GM12873 (cell line): ENCODE measurements at regions not wholly inside any gene's neighbourhood (a gene's known extent, or its start where the extent isn't known, plus 50 kb on each side); places are given as distances from the start of the nearest gene placed in this dataset.

Source experiments
- TF ChIP-seq, protein P1 (sequence below): IDR thresholded peaks from 2 replicates; pipeline ENCODE4 v1.5.1; 2012; ENCODE audit warnings: low read depth, mild to moderate bottlenecking, moderate library complexity, low read length, control low read depth; ENCODE audit not compliant: insufficient read depth; ENCODE audit errors: missing control alignments

DNA sequence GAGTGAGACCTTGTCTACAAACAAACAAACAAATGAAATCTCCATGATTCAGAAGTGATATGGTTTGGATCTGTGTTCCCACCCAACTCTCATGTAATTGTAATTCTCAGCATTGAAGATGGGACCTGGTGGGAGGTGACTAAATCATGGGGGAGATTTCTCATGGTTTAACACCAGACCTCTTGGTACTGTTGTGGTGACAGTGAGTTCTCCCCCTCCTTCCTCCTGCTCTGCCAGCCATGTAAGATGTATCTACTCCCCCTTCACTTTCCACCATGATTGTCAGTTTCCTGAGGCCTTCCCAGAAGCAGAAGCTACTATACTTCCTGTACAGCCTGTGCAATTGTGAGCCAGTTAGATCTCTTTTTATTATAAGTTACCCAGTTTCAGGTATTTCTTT lies 438.4 kb upstream of the THBS1 start:
- TF ChIP-seq, protein P1, sequence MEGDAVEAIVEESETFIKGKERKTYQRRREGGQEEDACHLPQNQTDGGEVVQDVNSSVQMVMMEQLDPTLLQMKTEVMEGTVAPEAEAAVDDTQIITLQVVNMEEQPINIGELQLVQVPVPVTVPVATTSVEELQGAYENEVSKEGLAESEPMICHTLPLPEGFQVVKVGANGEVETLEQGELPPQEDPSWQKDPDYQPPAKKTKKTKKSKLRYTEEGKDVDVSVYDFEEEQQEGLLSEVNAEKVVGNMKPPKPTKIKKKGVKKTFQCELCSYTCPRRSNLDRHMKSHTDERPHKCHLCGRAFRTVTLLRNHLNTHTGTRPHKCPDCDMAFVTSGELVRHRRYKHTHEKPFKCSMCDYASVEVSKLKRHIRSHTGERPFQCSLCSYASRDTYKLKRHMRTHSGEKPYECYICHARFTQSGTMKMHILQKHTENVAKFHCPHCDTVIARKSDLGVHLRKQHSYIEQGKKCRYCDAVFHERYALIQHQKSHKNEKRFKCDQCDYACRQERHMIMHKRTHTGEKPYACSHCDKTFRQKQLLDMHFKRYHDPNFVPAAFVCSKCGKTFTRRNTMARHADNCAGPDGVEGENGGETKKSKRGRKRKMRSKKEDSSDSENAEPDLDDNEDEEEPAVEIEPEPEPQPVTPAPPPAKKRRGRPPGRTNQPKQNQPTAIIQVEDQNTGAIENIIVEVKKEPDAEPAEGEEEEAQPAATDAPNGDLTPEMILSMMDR = no peak

DNA sequence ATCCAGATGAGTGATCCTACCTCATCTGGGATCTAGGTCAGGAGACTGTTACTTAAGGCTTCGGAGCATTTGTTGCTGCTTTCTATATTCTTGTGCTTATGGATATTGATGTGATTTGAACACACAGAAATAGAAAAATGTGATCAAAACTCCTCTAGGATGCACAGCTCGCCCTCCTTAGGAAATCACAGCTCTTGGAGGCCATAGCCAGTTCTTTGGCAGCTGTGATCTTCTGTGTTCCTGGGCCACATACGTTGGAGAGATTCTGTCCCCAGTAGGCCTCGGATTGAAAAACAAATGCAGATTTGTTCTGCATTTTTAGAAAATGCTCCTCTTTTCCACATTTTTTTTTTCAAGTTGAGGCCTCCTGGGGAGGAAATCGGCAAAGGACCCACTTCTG lies 437.4 kb upstream of the THBS1 start:
- TF ChIP-seq, protein P1 = no peak

DNA sequence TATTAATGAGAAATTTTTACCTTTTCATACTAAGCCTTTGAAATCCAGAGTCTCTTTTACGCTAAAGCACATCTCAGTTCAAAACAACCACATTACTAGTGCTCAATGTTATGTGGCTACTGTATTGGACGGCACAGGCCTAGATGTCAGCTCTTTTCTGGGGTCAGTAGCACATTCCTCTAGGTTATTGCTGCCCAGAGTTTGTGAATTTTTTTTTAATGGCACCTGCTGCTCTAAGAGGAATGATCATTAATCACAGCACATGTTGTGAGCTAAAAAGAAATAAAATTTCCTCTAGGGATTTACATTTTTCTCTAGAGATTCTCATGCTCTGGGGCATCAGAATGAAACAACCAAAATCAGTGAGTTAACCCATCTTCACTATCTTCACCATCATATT lies 436.8 kb upstream of the THBS1 start:
- TF ChIP-seq, protein P1 = no peak

DNA sequence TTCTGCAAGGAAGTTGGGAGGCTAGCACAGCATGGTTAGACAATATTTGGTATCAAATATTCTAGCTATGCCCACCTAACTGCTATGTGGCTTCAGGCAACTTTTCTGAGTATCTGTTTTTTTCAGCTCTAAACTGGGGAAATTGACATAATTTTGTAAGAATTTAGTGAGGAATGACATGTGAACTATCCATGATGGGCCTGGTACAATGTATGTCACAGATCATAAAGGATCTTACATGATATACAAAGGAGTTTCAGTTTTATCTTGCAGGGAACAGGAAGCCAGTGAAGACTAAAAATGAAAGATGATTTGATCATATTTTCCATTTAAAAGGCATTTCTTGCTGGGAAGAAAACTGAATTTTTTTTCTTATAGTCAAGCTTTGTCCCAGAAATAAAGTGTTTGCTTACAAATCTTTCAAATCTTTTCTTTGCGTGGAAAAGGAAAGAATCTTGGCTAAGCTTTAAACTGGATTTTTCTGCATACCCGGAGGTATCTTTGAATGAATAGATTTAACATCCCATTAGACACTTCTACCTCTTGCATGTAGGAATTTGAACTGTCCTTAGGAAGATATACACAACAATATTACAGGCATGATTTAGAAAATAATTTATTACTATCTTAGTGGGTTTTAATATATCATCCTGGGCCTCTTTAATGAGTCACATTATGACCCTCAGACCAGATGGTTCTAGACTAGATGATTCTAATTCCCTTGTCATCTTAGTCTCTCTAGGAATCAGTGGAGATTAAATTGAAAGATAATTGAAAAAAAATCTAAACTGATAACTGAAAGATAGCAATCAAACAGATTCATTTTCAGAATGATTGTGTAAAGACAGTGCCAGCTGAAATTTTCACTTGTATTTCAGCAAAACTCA lies 436.0 kb upstream of the THBS1 start:
- TF ChIP-seq, protein P1 = no peak

DNA sequence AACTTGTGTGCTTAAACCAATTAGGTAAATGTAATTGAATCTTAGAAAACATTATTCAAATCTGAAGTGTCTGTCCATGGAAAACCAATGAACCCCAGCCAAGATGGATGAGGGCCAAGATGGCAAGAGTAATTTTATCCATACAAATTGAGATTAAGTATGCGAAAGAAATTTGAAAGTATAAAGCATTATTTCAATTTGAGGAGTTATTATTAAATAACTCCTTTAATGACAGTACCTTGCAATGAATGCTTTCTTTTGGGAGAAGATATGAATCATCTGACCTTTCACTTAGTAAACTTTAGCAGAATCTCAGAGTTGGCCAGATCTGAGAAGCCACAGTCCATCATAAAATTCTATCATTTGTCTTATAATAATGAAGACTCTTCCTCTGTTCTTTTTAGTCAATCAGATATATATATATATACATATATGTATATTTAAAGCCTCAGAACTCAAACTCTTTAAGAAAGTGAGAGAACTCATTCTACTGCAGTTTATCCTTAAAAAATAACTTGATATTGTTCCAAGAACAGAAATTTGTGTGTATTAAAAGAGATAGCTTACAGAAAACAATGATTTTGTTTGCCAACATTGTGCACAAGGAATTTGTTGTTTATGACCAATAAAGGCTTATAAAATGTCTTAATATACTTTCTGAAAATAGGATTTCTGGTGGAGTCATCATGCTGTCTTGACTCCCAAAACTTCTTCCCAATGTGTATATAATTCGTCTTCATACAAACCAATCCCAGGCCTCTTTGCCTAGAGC lies 434.8 kb upstream of the THBS1 start:
- TF ChIP-seq, protein P1 = no peak

DNA sequence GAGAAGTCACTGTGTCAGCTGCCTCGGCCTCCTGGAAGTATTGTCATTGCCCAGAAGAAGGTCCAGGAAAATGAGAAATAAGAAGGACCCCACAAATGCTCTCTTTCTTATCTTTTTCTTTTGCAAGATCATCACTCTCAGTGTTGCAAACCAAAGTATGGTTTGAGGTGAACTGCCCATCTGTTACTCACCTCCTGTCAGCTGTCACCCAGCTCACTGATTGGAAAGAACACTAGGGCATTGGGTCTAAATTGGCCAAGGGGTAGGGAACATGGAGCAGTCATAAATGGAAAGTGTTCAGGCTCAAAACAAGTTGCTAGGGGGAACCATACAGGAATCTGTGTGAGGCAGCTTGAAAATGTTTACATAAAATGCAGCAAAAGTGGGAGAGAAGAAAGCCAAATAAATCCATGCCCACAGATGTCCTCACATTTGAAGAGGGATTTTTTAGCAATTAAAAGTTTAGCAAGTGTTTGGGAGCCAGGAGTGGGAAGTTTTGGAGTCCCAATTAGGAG lies 431.2 kb upstream of the THBS1 start:
- TF ChIP-seq, protein P1 = no peak

DNA sequence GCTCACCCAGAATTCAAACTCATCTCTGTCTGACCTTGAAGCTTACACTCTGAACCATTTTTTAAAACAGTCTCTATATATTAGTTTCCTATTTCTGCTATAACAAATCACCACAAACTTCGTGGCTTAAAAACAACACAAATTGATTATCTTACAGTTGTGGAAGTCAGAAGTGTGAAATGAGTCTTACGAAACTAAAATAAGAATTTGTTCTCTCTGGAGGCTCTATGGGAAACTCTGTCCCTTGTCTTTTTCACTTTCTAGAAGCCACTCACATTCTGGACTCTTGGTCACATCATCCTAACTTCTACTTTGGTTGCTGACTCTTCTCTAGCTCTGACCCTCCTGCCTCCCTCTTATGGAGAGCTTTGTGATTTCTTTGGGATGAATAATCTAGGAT lies 429.3 kb upstream of the THBS1 start:
- TF ChIP-seq, protein P1 = no peak
